KMS-11 (cell line): ENCODE measurements at regions not wholly inside any gene's neighbourhood (a gene's known extent, or its start where the extent isn't known, plus 50 kb on each side); places are given as distances from the start of the nearest gene placed in this dataset.

Experiments used
- H2AFZ ChIP-seq: fragments of 200-600 bp; sonication (generic); 2 replicates; pipeline ENCODE4 v1.6.1; 2016; ENCODE audit warnings: antibody characterized with exemption, mixed run types, low read depth
- H3K27ac ChIP-seq: fragments of 200-600 bp; sonication (generic); 2 replicates; pipeline ENCODE4 v1.6.1; 2016; ENCODE audit warnings: mild to moderate bottlenecking, mixed run types
- H3K27me3 ChIP-seq: fragments of 200-600 bp; sonication (generic); 2 replicates; pipeline ENCODE4 v1.6.1; 2017; ENCODE audit warnings: mild to moderate bottlenecking, low read depth, mixed run types, moderate library complexity; ENCODE audit not compliant: insufficient read depth
- H3K36me3 ChIP-seq: fragments of 200-600 bp; sonication (generic); 2 replicates; pipeline ENCODE4 v1.6.1; 2017; ENCODE audit warnings: mild to moderate bottlenecking, mixed run types; ENCODE audit not compliant: insufficient read depth
- H3K4me1 ChIP-seq: fragments of 200-600 bp; sonication (generic); 2 replicates; pipeline ENCODE4 v1.6.1; 2016; ENCODE audit warnings: mild to moderate bottlenecking, low read depth, mixed run types; ENCODE audit not compliant: poor library complexity, severe bottlenecking
- H3K4me2 ChIP-seq: fragments of 200-600 bp; sonication (generic); 2 replicates; pipeline ENCODE4 v1.7.0; 2016; ENCODE audit warnings: mild to moderate bottlenecking, mixed run types
- H3K4me3 ChIP-seq: fragments of 200-600 bp; sonication (generic); IDR thresholded peaks from 2 replicates; pipeline ENCODE4 v1.6.1; 2017; ENCODE audit warnings: low read depth, low read length, mixed read lengths; ENCODE audit not compliant: insufficient read depth
- H3K79me2 ChIP-seq: fragments of 200-600 bp; sonication (generic); 2 replicates; pipeline ENCODE4 v1.6.1; 2016; ENCODE audit warnings: low read depth, mixed run types; ENCODE audit not compliant: insufficient read depth
- H3K9ac ChIP-seq: fragments of 200-600 bp; sonication (generic); 2 replicates; pipeline ENCODE4 v1.6.1; 2016; ENCODE audit warnings: mild to moderate bottlenecking, mixed run types
- H4K20me1 ChIP-seq: fragments of 200-600 bp; sonication (generic); 2 replicates; pipeline ENCODE4 v1.6.1; 2016; ENCODE audit warnings: mild to moderate bottlenecking, mixed run types; ENCODE audit not compliant: insufficient read depth
- TF ChIP-seq, protein P1 (sequence below): fragments of 200-600 bp; sonication (generic); conservative IDR thresholded peaks from 2 replicates; pipeline ENCODE4 v1.6.1; 2017; ENCODE audit warnings: low read depth, mild to moderate bottlenecking, antibody characterized with exemption, low read length, moderate library complexity, mixed read lengths

DNA sequence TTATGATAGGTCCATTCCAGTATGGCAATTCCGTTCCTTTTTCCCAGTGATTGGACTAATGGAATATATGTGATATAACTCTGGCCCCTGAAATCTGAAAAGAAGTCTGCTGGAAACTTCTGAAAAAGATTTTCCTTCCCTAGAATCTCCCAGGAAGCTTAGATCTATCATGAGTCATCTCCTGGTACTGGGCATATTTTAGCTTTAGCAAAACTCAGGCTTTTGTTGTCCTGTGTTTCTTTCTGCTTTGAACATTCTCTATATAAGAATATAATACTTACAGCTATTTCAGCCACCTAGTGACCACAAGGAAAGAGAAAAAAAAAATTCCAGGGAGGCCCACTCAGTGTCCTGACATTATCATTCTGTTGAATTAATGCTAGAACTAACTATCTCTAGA lies 597.2 kb upstream of the GRIA3 start:
- no peak overlapping the region for H3K4me2 ChIP-seq
- H3K4me3 ChIP-seq: no peak overlapping the region
- H3K79me2 ChIP-seq: no peaks in the 10 kb centered on the region
- no peaks in the 10 kb centered on the region for H3K36me3 ChIP-seq
- TF ChIP-seq, protein P1, sequence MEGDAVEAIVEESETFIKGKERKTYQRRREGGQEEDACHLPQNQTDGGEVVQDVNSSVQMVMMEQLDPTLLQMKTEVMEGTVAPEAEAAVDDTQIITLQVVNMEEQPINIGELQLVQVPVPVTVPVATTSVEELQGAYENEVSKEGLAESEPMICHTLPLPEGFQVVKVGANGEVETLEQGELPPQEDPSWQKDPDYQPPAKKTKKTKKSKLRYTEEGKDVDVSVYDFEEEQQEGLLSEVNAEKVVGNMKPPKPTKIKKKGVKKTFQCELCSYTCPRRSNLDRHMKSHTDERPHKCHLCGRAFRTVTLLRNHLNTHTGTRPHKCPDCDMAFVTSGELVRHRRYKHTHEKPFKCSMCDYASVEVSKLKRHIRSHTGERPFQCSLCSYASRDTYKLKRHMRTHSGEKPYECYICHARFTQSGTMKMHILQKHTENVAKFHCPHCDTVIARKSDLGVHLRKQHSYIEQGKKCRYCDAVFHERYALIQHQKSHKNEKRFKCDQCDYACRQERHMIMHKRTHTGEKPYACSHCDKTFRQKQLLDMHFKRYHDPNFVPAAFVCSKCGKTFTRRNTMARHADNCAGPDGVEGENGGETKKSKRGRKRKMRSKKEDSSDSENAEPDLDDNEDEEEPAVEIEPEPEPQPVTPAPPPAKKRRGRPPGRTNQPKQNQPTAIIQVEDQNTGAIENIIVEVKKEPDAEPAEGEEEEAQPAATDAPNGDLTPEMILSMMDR: no peak
- no peaks in the 10 kb centered on the region for H3K27me3 ChIP-seq
- H3K27ac ChIP-seq: no peak overlapping the region
- H3K9ac ChIP-seq: no peak overlapping the region
- no peak overlapping the region for H2AFZ ChIP-seq
- no peaks in the 10 kb centered on the region for H4K20me1 ChIP-seq
- no peaks in the 10 kb centered on the region for H3K4me1 ChIP-seq

GRCh38 chrX:122591546-122591945 lies 592.5 kb upstream of the GRIA3 start:
- Histone ChIP-seq H3K36me3 (no peaks in the 10 kb centered on the region), H3K4me2 (no peak overlapping the region), H3K9ac (no peak overlapping the region), H3K79me2 (no peaks in the 10 kb centered on the region), H3K4me1 (no peaks in the 10 kb centered on the region), H2AFZ (no peak overlapping the region), H3K4me3 (no peak overlapping the region), H3K27me3 (no peaks in the 10 kb centered on the region), H3K27ac (no peak overlapping the region), H4K20me1 (no peaks in the 10 kb centered on the region)
- TF ChIP-seq, protein P1: no peak

DNA sequence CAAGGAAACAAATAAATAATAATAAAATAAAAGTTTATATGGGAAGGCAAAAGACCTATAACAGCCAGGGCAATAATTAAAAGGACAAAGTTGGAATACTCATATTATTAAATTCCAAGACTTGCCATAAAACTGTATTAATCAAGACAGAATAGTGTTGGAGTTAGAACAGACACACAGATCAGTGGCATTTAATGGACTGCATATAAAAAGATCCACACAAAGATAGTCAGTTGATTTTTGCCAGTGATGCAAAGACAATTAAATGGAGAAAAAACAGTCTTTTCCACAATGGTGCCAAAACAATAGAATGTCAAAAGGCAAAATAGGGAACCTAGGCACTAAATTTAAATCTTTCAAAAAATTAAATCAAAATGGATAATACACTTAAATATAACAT lies 587.1 kb upstream of the GRIA3 start:
- Histone ChIP-seq H2AFZ (no peak overlapping the region), H3K27me3 (no peaks in the 10 kb centered on the region), H3K4me2 (no peak overlapping the region), H3K9ac (no peak overlapping the region), H4K20me1 (no peaks in the 10 kb centered on the region), H3K36me3 (no peaks in the 10 kb centered on the region), H3K4me3 (no peak overlapping the region), H3K4me1 (no peaks in the 10 kb centered on the region), H3K79me2 (no peaks in the 10 kb centered on the region), H3K27ac (no peak overlapping the region)
- TF ChIP-seq, protein P1: no peak

DNA sequence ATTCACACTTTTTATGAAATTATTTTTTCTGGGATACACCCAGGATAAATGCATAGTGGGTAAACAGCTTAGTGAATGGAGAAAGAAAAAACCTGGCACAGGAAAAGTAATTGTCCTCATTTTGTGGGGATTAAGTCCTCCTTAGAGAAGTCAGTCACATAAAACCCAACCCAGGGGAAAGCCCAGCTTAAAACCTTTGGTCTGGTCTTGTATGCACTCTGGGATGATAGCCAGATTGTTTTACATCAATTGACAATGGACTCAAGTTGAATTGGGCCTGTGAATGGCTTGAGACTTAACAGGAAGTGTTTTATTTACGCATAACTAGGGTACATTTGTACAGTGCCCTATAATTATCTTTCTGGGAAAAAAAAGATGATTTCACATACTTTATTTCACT lies 561.3 kb upstream of the GRIA3 start:
- Histone ChIP-seq H3K79me2 (no peaks in the 10 kb centered on the region), H3K4me1 (no peaks in the 10 kb centered on the region), H3K27ac (no peak overlapping the region), H3K4me2 (no peak overlapping the region), H4K20me1 (no peaks in the 10 kb centered on the region), H2AFZ (no peak overlapping the region), H3K36me3 (no peaks in the 10 kb centered on the region), H3K9ac (no peak overlapping the region), H3K27me3 (no peaks in the 10 kb centered on the region), H3K4me3 (no peak overlapping the region)
- TF ChIP-seq, protein P1: no peak

DNA sequence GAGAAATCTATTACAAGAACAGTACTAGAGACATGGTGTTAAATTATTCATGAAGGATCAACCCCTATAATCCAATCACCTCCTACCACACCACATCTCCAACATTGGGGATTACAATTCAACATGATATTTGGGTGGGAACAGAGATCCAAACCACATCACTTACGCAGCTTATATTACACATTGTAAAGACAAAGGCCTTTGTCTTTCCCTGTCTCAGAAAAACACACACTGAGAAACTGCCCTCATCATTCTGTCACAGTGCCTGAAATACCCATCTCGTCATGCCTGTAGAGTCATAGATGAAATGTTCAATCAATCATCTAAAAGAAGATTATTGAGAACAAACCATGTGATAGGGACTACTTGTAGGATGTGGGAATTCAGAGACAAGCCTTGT lies 558.8 kb upstream of the GRIA3 start:
- TF ChIP-seq, protein P1: no peak
- no peak overlapping the region for H2AFZ ChIP-seq
- no peaks in the 10 kb centered on the region for H3K27me3 ChIP-seq
- H4K20me1 ChIP-seq: no peaks in the 10 kb centered on the region
- H3K27ac ChIP-seq: no peak overlapping the region
- H3K79me2 ChIP-seq: no peaks in the 10 kb centered on the region
- no peak overlapping the region for H3K9ac ChIP-seq
- no peak overlapping the region for H3K4me2 ChIP-seq
- H3K4me3 ChIP-seq: no peak overlapping the region
- H3K36me3 ChIP-seq: no peaks in the 10 kb centered on the region
- no peaks in the 10 kb centered on the region for H3K4me1 ChIP-seq
